ENCODE measurements at regions not wholly inside any gene's neighbourhood (a gene's known extent, or its start where the extent isn't known, plus 50 kb on each side); places are given as distances from the start of the nearest gene placed in this dataset.

- POLR2A ChIA-PET, result no interaction called here
- WGBS (ENCODE audit: insufficient coverage), result 88% methylated on average over 24 of the region's 26 CpGs
- CTCF ChIA-PET, result no interaction called here
Observed at GRCh38 chr2:239767021-239767905, 257.9 kb downstream of the NDUFA10 start.

GRCh38 chr2:239765911-239766310 is 259.2 kb downstream of the NDUFA10 start:
- H3K4me1 ChIP-seq (ENCODE audit: control extremely low read depth in 1 of 4, control insufficient read depth in 4 of 4, insufficient read depth in 4 of 4, low read length in 3 of 4), result peaks cover 2 to 19% (median 10%) of the 10 kb centered on the region in 4 experiments
- H3K36me3 ChIP-seq (ENCODE audit: control insufficient read depth in 4 of 4, insufficient read depth in 4 of 4, low read length in 3 of 4), result no peaks in the 10 kb centered on the region
- H3K27me3 ChIP-seq (replicated peaks in 2 of 5; ENCODE audit: control insufficient read depth in 4 of 5, insufficient read depth in 5 of 5, low read length in 4 of 5), result no peaks in the 10 kb centered on the region
- WGBS (ENCODE audit: insufficient coverage), result 97% methylated on average over 12 of the region's 12 CpGs
- H3K27ac ChIP-seq (ENCODE audit: insufficient read depth in 1 of 2, low read depth in 1 of 2, low read length in 2 of 2, poor library complexity in 1 of 2, severe bottlenecking in 2 of 2), result no peak overlapping the region
- no peak for DNase-seq
- peaks cover 0 to 1% (median 0%) of the 10 kb centered on the region in 5 experiments for H3K9me3 ChIP-seq (ENCODE audit: control extremely low read depth in 1 of 5, control insufficient read depth in 4 of 5, insufficient read depth in 2 of 5, low read depth in 1 of 5, low read length in 4 of 5)
- H3K4me3 ChIP-seq (ENCODE audit: control insufficient read depth in 1 of 7, extremely low read depth in 1 of 7, insufficient read depth in 4 of 7, low read depth in 2 of 7, low read length in 6 of 7), result no peak overlapping the region
- POLR2A ChIA-PET, result no interaction called here
- CTCF ChIA-PET, result no interaction called here

More at GRCh38 chr2:239767021-239767905, 257.9 kb downstream of the NDUFA10 start:
- Histone ChIP-seq H3K4me1 (ENCODE audit: control extremely low read depth in 1 of 4, control insufficient read depth in 4 of 4, insufficient read depth in 4 of 4, low read length in 3 of 4) (peaks cover 2 to 19% (median 10%) of the 10 kb centered on the region in 4 experiments), H3K9me3 (ENCODE audit: control extremely low read depth in 1 of 5, control insufficient read depth in 4 of 5, insufficient read depth in 2 of 5, low read depth in 1 of 5, low read length in 4 of 5) (peaks cover 0 to 9% (median 4%) of the 10 kb centered on the region in 5 experiments), H3K36me3 (ENCODE audit: control insufficient read depth in 4 of 4, insufficient read depth in 4 of 4, low read length in 3 of 4) (no peaks in the 10 kb centered on the region), H3K4me3 (ENCODE audit: control insufficient read depth in 1 of 7, extremely low read depth in 1 of 7, insufficient read depth in 4 of 7, low read depth in 2 of 7, low read length in 6 of 7) (no peak overlapping the region), H3K27ac (ENCODE audit: insufficient read depth in 1 of 2, low read depth in 1 of 2, low read length in 2 of 2, poor library complexity in 1 of 2, severe bottlenecking in 2 of 2) (no peak overlapping the region), H3K27me3 (replicated peaks in 2 of 5; ENCODE audit: control insufficient read depth in 4 of 5, insufficient read depth in 5 of 5, low read length in 4 of 5) (no peaks in the 10 kb centered on the region)
- DNase-seq, result no peak

GRCh38 chr2:239765076-239765845 is 259.9 kb downstream of the NDUFA10 start:
- WGBS (ENCODE audit: insufficient coverage), result 96% methylated on average over 17 of the region's 17 CpGs
- no peak for DNase-seq
- no peaks in the 10 kb centered on the region for H3K36me3 ChIP-seq (ENCODE audit: control insufficient read depth in 4 of 4, insufficient read depth in 4 of 4, low read length in 3 of 4)
- ChIA-PET POLR2A (no interaction called here), CTCF (no interaction called here)
- H3K9me3 ChIP-seq (ENCODE audit: control extremely low read depth in 1 of 5, control insufficient read depth in 4 of 5, insufficient read depth in 2 of 5, low read depth in 1 of 5, low read length in 4 of 5), result peaks cover 0 to 8% (median 2%) of the 10 kb centered on the region in 5 experiments
- H3K27me3 ChIP-seq (replicated peaks in 2 of 5; ENCODE audit: control insufficient read depth in 4 of 5, insufficient read depth in 5 of 5, low read length in 4 of 5), result no peaks in the 10 kb centered on the region
- H3K4me1 ChIP-seq (ENCODE audit: control extremely low read depth in 1 of 4, control insufficient read depth in 4 of 4, insufficient read depth in 4 of 4, low read length in 3 of 4), result peaks cover 2 to 19% (median 10%) of the 10 kb centered on the region in 4 experiments
- H3K27ac ChIP-seq (ENCODE audit: insufficient read depth in 1 of 2, low read depth in 1 of 2, low read length in 2 of 2, poor library complexity in 1 of 2, severe bottlenecking in 2 of 2), result no peak overlapping the region
- no peak overlapping the region for H3K4me3 ChIP-seq (ENCODE audit: control insufficient read depth in 1 of 7, extremely low read depth in 1 of 7, insufficient read depth in 4 of 7, low read depth in 2 of 7, low read length in 6 of 7)

GRCh38 chr2:239763433-239764097 is 261.6 kb downstream of the NDUFA10 start:
- H3K4me1 ChIP-seq (ENCODE audit: control extremely low read depth in 1 of 4, control insufficient read depth in 4 of 4, insufficient read depth in 4 of 4, low read length in 3 of 4), result peaks cover 0 to 5% (median under 1%) of the 10 kb centered on the region in 4 experiments
- CTCF ChIA-PET, result interaction anchor here (0.8 to 1.4 kb wide), 2 partner anchors 10 to 34 kb away, joined by 3 read pairs; no protein-coding TSS in a partner anchor
- H3K36me3 ChIP-seq (ENCODE audit: control insufficient read depth in 4 of 4, insufficient read depth in 4 of 4, low read length in 3 of 4), result no peaks in the 10 kb centered on the region
- WGBS (ENCODE audit: insufficient coverage), result 91% methylated on average over 13 of the region's 13 CpGs
- H3K9me3 ChIP-seq (ENCODE audit: control extremely low read depth in 1 of 5, control insufficient read depth in 4 of 5, insufficient read depth in 2 of 5, low read depth in 1 of 5, low read length in 4 of 5), result peaks cover 0 to 10% (median 4%) of the 10 kb centered on the region in 5 experiments
- H3K27ac ChIP-seq (ENCODE audit: insufficient read depth in 1 of 2, low read depth in 1 of 2, low read length in 2 of 2, poor library complexity in 1 of 2, severe bottlenecking in 2 of 2), result no peak overlapping the region
- DNase-seq, result no peak
- no peak overlapping the region for H3K4me3 ChIP-seq (ENCODE audit: control insufficient read depth in 1 of 7, extremely low read depth in 1 of 7, insufficient read depth in 4 of 7, low read depth in 2 of 7, low read length in 6 of 7)
- POLR2A ChIA-PET, result no interaction called here
- H3K27me3 ChIP-seq (replicated peaks in 2 of 5; ENCODE audit: control insufficient read depth in 4 of 5, insufficient read depth in 5 of 5, low read length in 4 of 5), result no peaks in the 10 kb centered on the region

- 95% methylated on average over 14 of the region's 14 CpGs for WGBS (ENCODE audit: insufficient coverage)
- Histone ChIP-seq H3K9me3 (ENCODE audit: control extremely low read depth in 1 of 5, control insufficient read depth in 4 of 5, insufficient read depth in 2 of 5, low read depth in 1 of 5, low read length in 4 of 5) (peaks cover 0 to 10% (median 4%) of the 10 kb centered on the region in 5 experiments), H3K27ac (ENCODE audit: insufficient read depth in 1 of 2, low read depth in 1 of 2, low read length in 2 of 2, poor library complexity in 1 of 2, severe bottlenecking in 2 of 2) (no peak overlapping the region), H3K4me1 (ENCODE audit: control extremely low read depth in 1 of 4, control insufficient read depth in 4 of 4, insufficient read depth in 4 of 4, low read length in 3 of 4) (peaks cover 0 to 7% (median under 1%) of the 10 kb centered on the region in 4 experiments), H3K4me3 (ENCODE audit: control insufficient read depth in 1 of 7, extremely low read depth in 1 of 7, insufficient read depth in 4 of 7, low read depth in 2 of 7, low read length in 6 of 7) (no peak overlapping the region), H3K27me3 (replicated peaks in 2 of 5; ENCODE audit: control insufficient read depth in 4 of 5, insufficient read depth in 5 of 5, low read length in 4 of 5) (no peaks in the 10 kb centered on the region), H3K36me3 (ENCODE audit: control insufficient read depth in 4 of 4, insufficient read depth in 4 of 4, low read length in 3 of 4) (no peaks in the 10 kb centered on the region)
- ChIA-PET POLR2A (no interaction called here), CTCF (interaction anchor here (0.8 to 1.4 kb wide), 2 partner anchors 11 to 35 kb away, joined by 3 read pairs; no protein-coding TSS in a partner anchor)
- DNase-seq, result no peak
Observed at GRCh38 chr2:239762655-239763269, 262.4 kb downstream of the NDUFA10 start.

- WGBS (ENCODE audit: insufficient coverage), result 100% methylated on average over 2 of the region's 2 CpGs
- CTCF ChIA-PET, result no interaction called here
Observed at GRCh38 chr2:239762106-239762505, 263.0 kb downstream of the NDUFA10 start.

More at GRCh38 chr2:239762106-239762505, 263.0 kb downstream of the NDUFA10 start:
- H3K4me3 ChIP-seq (ENCODE audit: control insufficient read depth in 1 of 7, extremely low read depth in 1 of 7, insufficient read depth in 4 of 7, low read depth in 2 of 7, low read length in 6 of 7), result no peak overlapping the region
- H3K4me1 ChIP-seq (ENCODE audit: control extremely low read depth in 1 of 4, control insufficient read depth in 4 of 4, insufficient read depth in 4 of 4, low read length in 3 of 4), result peaks cover 0 to 12% (median 7%) of the 10 kb centered on the region in 4 experiments
- no peak for DNase-seq
- H3K9me3 ChIP-seq (ENCODE audit: control extremely low read depth in 1 of 5, control insufficient read depth in 4 of 5, insufficient read depth in 2 of 5, low read depth in 1 of 5, low read length in 4 of 5), result peaks cover 0 to 10% (median 4%) of the 10 kb centered on the region in 5 experiments
- H3K27me3 ChIP-seq (replicated peaks in 2 of 5; ENCODE audit: control insufficient read depth in 4 of 5, insufficient read depth in 5 of 5, low read length in 4 of 5), result no peaks in the 10 kb centered on the region
- POLR2A ChIA-PET, result no interaction called here
- H3K27ac ChIP-seq (ENCODE audit: insufficient read depth in 1 of 2, low read depth in 1 of 2, low read length in 2 of 2, poor library complexity in 1 of 2, severe bottlenecking in 2 of 2), result no peak overlapping the region
- no peaks in the 10 kb centered on the region for H3K36me3 ChIP-seq (ENCODE audit: control insufficient read depth in 4 of 4, insufficient read depth in 4 of 4, low read length in 3 of 4)
